H9 (cell line): ENCODE measurements at regions not wholly inside any gene's neighbourhood (a gene's known extent, or its start where the extent isn't known, plus 50 kb on each side); places are given as distances from the start of the nearest gene placed in this dataset.

Experiments used
- DNase-seq: peaks from one replicate; pipeline ENCODE4 v3.0.0-alpha.2; 2017
- H2AFZ ChIP-seq: one replicate; pipeline ENCODE4 v1.6.1; 2013; ENCODE audit warnings: mild to moderate bottlenecking, low read length, control low read depth, moderate library complexity
- H2AK5ac ChIP-seq: 2 replicates; pipeline ENCODE4 v1.6.1; 2013; ENCODE audit warnings: low read length, control low read depth, mixed read lengths; ENCODE audit not compliant: insufficient read length
- H2BK120ac ChIP-seq: one replicate; pipeline ENCODE4 v1.6.1; 2013; ENCODE audit warnings: low read depth, mild to moderate bottlenecking, low read length, control low read depth, inconsistent platforms; ENCODE audit not compliant: poor library complexity, severe bottlenecking
- H2BK12ac ChIP-seq: 2 replicates; pipeline ENCODE4 v1.6.1; 2013; ENCODE audit warnings: low read length, control low read depth, mixed read lengths, low read depth; ENCODE audit not compliant: insufficient read length
- H2BK15ac ChIP-seq: 2 replicates; pipeline ENCODE4 v1.6.1; 2013; ENCODE audit warnings: low read depth, low read length, control low read depth
- H2BK20ac ChIP-seq: one replicate; pipeline ENCODE4 v1.6.1; 2013; ENCODE audit warnings: low read depth, mild to moderate bottlenecking, low read length, control low read depth, inconsistent platforms; ENCODE audit not compliant: poor library complexity, severe bottlenecking
- H2BK5ac ChIP-seq: 2 replicates; pipeline ENCODE4 v1.6.1; 2013; ENCODE audit warnings: low read length, control low read depth, mixed read lengths; ENCODE audit not compliant: insufficient read length
- H3K14ac ChIP-seq: 2 replicates; pipeline ENCODE4 v1.6.1; 2013; ENCODE audit warnings: low read length, control low read depth; ENCODE audit not compliant: insufficient read depth
- H3K18ac ChIP-seq: 2 replicates; pipeline ENCODE4 v1.6.1; 2013; ENCODE audit warnings: low read depth, mild to moderate bottlenecking, mixed read lengths, low read length, control low read depth; ENCODE audit not compliant: insufficient read length
- H3K23ac ChIP-seq: 2 replicates; pipeline ENCODE4 v1.6.1; 2013; ENCODE audit warnings: low read length, control low read depth, mixed read lengths, low read depth; ENCODE audit not compliant: insufficient read length
- H3K23me2 ChIP-seq: 2 replicates; pipeline ENCODE4 v1.6.1; 2013; ENCODE audit warnings: low read depth, mild to moderate bottlenecking, mixed read lengths, low read length, control low read depth; ENCODE audit not compliant: insufficient read length, poor library complexity, severe bottlenecking
- H3K27ac ChIP-seq: 2 replicates; pipeline ENCODE4 v1.5.1; 2013; ENCODE audit warnings: low read length, control low read depth, mixed read lengths, low read depth; ENCODE audit not compliant: insufficient read length
- H3K27me3 ChIP-seq: 2 replicates; pipeline ENCODE4 v1.6.1; 2013; ENCODE audit warnings: low read length, control low read depth, inconsistent platforms; ENCODE audit not compliant: insufficient read depth
- H3K4ac ChIP-seq: 2 replicates; pipeline ENCODE4 v1.6.1; 2013; ENCODE audit warnings: low read depth, mild to moderate bottlenecking, control low read depth, inconsistent platforms, low read length, moderate library complexity
- H3K4me1 ChIP-seq: 2 replicates; pipeline ENCODE4 v1.6.1; 2013; ENCODE audit warnings: low read length, control low read depth, inconsistent platforms; ENCODE audit not compliant: insufficient read depth
- H3K4me2 ChIP-seq: 2 replicates; pipeline ENCODE4 v1.6.1; 2013; ENCODE audit warnings: low read length, control low read depth, mixed read lengths; ENCODE audit not compliant: insufficient read length, insufficient read depth
- H3K56ac ChIP-seq: 2 replicates; pipeline ENCODE4 v1.6.1; 2013; ENCODE audit warnings: low read depth, mild to moderate bottlenecking, mixed read lengths, low read length, control low read depth; ENCODE audit not compliant: insufficient read length
- H3K79me1 ChIP-seq: 2 replicates; pipeline ENCODE4 v1.6.1; 2013; ENCODE audit warnings: low read depth, mild to moderate bottlenecking, moderate library complexity, low read length, control low read depth, inconsistent platforms; ENCODE audit not compliant: insufficient read depth, poor library complexity, severe bottlenecking
- H3K79me2 ChIP-seq: 2 replicates; pipeline ENCODE4 v1.6.1; 2013; ENCODE audit warnings: low read length, control low read depth, inconsistent platforms; ENCODE audit not compliant: insufficient read depth
- H3K9ac ChIP-seq: 2 replicates; pipeline ENCODE4 v1.6.1; 2013; ENCODE audit warnings: low read length, control low read depth, mixed read lengths; ENCODE audit not compliant: insufficient read length; ENCODE audit errors: extremely low read depth
- H3K9me3 ChIP-seq: one replicate; pipeline ENCODE4 v1.6.1; 2013; ENCODE audit warnings: low read depth, low read length, inconsistent platforms; ENCODE audit not compliant: control insufficient read depth
- H3T11ph ChIP-seq: one replicate; pipeline ENCODE4 v1.6.1; 2013; ENCODE audit warnings: mild to moderate bottlenecking, low read length, control low read depth, inconsistent platforms
- H4K20me1 ChIP-seq: one replicate; pipeline ENCODE4 v1.6.1; 2013; ENCODE audit not compliant: control insufficient read depth, insufficient read length, insufficient read depth
- H4K5ac ChIP-seq: 2 replicates; pipeline ENCODE4 v1.6.1; 2013; ENCODE audit warnings: low read depth, mild to moderate bottlenecking, mixed read lengths, low read length, control low read depth; ENCODE audit not compliant: insufficient read length
- H4K8ac ChIP-seq: replicated peaks from 2 replicates; pipeline ENCODE4 v1.6.1; 2013; ENCODE audit warnings: low read length, control low read depth, mixed read lengths, low read depth; ENCODE audit not compliant: insufficient read length
- H4K91ac ChIP-seq: 2 replicates; pipeline ENCODE4 v1.6.1; 2013; ENCODE audit warnings: low read depth, mild to moderate bottlenecking, moderate library complexity, mixed read lengths, low read length, control low read depth; ENCODE audit not compliant: insufficient read length
- H3K27ac Mint-ChIP-seq, 3 experiments: 2 replicates in 2 of 3; 3 replicates in 1 of 3; pipeline ENCODE4 v1.8.0; 2020 to 2021; ENCODE audit warnings: mixed read lengths in 3 of 3, mild to moderate bottlenecking in 1 of 3, moderate library complexity in 1 of 3
- H3K27me3 Mint-ChIP-seq: 2 replicates; pipeline ENCODE4 v1.8.0; 2021; ENCODE audit warnings: low read depth, mild to moderate bottlenecking, moderate library complexity, mixed read lengths
- H3K36me3 Mint-ChIP-seq, 3 experiments: 2 replicates in 2 of 3; 3 replicates in 1 of 3; pipeline ENCODE4 v1.8.0; 2020 to 2021; ENCODE audit warnings: low read depth in 3 of 3, mixed read lengths in 3 of 3; ENCODE audit not compliant: insufficient read depth in 1 of 3
- H3K4me1 Mint-ChIP-seq, 2 experiments: 2 replicates each; pipeline ENCODE4 v1.8.0; 2020; ENCODE audit warnings: mixed read lengths in 2 of 2
- H3K4me3 Mint-ChIP-seq, 2 experiments: 2 replicates in 1 of 2; 3 replicates in 1 of 2; pipeline ENCODE4 v1.8.0; 2020 to 2021; ENCODE audit warnings: mild to moderate bottlenecking in 2 of 2, mixed read lengths in 2 of 2, moderate library complexity in 1 of 2
- H3K9me3 Mint-ChIP-seq, 2 experiments: 2 replicates in 1 of 2; 3 replicates in 1 of 2; pipeline ENCODE4 v1.8.0; 2020; ENCODE audit warnings: mild to moderate bottlenecking in 2 of 2, mixed read lengths in 2 of 2, moderate library complexity in 1 of 2
- WGBS: extraction: QIAGEN DNeasy Blood & Tissue Kit; methylation state at CpG from one replicate; pipeline ENCODE4 v1.1.7; 2013; ENCODE audit warnings: missing lambda C conversion rate, low lambda C conversion rate, mixed read lengths; ENCODE audit not compliant: insufficient read length; ENCODE audit errors: extremely low coverage; 5-methylcytosine and 5-hydroxymethylcytosine counted together
- TF ChIP-seq, protein P1 (sequence below): fragments of 200-600 bp; sonication (generic); conservative IDR thresholded peaks from 3 replicates; pipeline ENCODE4 v1.8.0; 2021; ENCODE audit warnings: antibody characterized with exemption, mild to moderate bottlenecking

- H3K4me1 Mint-ChIP-seq, result peaks cover 0 to 10% of the 10 kb centered on the region in 2 experiments; a peak in 2 of 4 replicates
- peaks cover 0 to 4% of the 10 kb centered on the region in 2 experiments; a peak in 2 of 5 replicates for H3K9me3 Mint-ChIP-seq
- H3K27ac Mint-ChIP-seq, result no peak overlapping the region; a peak in 1 of 7 replicates
- no peak overlapping the region for H3K4me3 Mint-ChIP-seq
- H3K18ac ChIP-seq, result no peak overlapping the region
- no peaks in the 10 kb centered on the region; a peak in 1 of 7 replicates for H3K36me3 Mint-ChIP-seq
- no peak overlapping the region for H3K23ac ChIP-seq
- no peak overlapping the region for H2BK12ac ChIP-seq
- no peaks in the 10 kb centered on the region; the same call in 1 of the 2 replicates for H3K27me3 Mint-ChIP-seq
- H3K9ac ChIP-seq, result no peak overlapping the region
- H2BK120ac ChIP-seq, result no peak overlapping the region
- no peak overlapping the region for H2AFZ ChIP-seq
- no peak overlapping the region for H3K4ac ChIP-seq
- no peaks in the 10 kb centered on the region for H3K4me1 ChIP-seq
- WGBS, result no CpG with 5 or more reads among the region's 2 CpGs
- no peaks in the 10 kb centered on the region for H3K9me3 ChIP-seq
- DNase-seq, result no peak
- H3K23me2 ChIP-seq, result no peaks in the 10 kb centered on the region
- H3K56ac ChIP-seq, result no peak overlapping the region
- no peak overlapping the region for H4K8ac ChIP-seq
- no peak overlapping the region for H3T11ph ChIP-seq
- H4K20me1 ChIP-seq, result no peaks in the 10 kb centered on the region
- no peak overlapping the region for H4K5ac ChIP-seq
- no peak overlapping the region for H2BK5ac ChIP-seq
- H3K27me3 ChIP-seq, result no peaks in the 10 kb centered on the region
- no peaks in the 10 kb centered on the region for H3K79me2 ChIP-seq
- H3K27ac ChIP-seq, result no peak overlapping the region
- H3K4me2 ChIP-seq, result no peak overlapping the region
- H3K79me1 ChIP-seq, result no peaks in the 10 kb centered on the region
- no peak overlapping the region for H2AK5ac ChIP-seq
- H3K14ac ChIP-seq, result no peak overlapping the region
- H2BK20ac ChIP-seq, result no peak overlapping the region
- no peak overlapping the region for H2BK15ac ChIP-seq
- TF ChIP-seq, protein P1, sequence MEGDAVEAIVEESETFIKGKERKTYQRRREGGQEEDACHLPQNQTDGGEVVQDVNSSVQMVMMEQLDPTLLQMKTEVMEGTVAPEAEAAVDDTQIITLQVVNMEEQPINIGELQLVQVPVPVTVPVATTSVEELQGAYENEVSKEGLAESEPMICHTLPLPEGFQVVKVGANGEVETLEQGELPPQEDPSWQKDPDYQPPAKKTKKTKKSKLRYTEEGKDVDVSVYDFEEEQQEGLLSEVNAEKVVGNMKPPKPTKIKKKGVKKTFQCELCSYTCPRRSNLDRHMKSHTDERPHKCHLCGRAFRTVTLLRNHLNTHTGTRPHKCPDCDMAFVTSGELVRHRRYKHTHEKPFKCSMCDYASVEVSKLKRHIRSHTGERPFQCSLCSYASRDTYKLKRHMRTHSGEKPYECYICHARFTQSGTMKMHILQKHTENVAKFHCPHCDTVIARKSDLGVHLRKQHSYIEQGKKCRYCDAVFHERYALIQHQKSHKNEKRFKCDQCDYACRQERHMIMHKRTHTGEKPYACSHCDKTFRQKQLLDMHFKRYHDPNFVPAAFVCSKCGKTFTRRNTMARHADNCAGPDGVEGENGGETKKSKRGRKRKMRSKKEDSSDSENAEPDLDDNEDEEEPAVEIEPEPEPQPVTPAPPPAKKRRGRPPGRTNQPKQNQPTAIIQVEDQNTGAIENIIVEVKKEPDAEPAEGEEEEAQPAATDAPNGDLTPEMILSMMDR, result no peak
- no peak overlapping the region for H4K91ac ChIP-seq
Observed at GRCh38 chr7:46572691-46573090, 651.6 kb upstream of the IGFBP3 start.
